ENCODE measurements at regions not wholly inside any gene's neighbourhood (a gene's known extent, or its start where the extent isn't known, plus 50 kb on each side); places are given as distances from the start of the nearest gene placed in this dataset.

DNA sequence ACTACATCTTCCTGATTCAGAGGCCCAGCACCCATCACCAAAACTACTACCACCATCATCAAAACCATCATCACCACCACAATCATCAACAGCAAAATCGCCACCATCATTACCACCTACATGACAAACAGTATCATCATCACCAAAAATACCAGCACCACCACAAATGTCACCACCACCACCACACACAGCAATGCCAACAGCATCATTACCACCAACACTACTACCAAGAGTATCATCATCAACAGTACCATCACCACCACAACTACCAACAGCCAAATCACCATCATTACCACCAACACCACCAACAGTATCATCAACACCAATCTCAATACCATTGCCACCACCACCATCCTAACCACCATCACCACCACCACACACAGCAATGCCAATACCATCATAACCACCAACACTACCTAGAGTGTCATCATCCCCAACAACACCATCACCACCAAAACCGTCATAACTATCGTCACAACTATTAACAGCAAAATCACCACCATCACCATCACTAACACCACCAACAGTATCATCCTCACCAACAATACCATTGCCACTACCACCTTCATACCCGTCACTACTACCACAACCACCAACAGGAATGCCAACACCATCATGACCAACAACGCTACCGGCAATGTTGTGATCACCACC lies 64.6 kb upstream of the TEX51 start:
- H3K9me3 ChIP-seq (ENCODE audit: control insufficient read depth in 2 of 3, low read length in 3 of 3): no peaks in the 10 kb centered on the region
- no peak for DNase-seq
- Mint-ChIP-seq H3K4me3 (no peak overlapping the region), H3K36me3 (no peaks in the 10 kb centered on the region), H3K4me1 (no peaks in the 10 kb centered on the region), H3K27ac (no peak overlapping the region), H3K9me3 (peaks cover 0 to 3% (median 0%) of the 10 kb centered on the region in 11 donors), H3K27me3 (peaks cover 0 to 7% (median under 1%) of the 10 kb centered on the region in 5 donors)
- no peaks in the 10 kb centered on the region for H3K36me3 ChIP-seq (ENCODE audit: control insufficient read depth in 2 of 3, insufficient read depth in 3 of 3, low read length in 3 of 3)
- ChIA-PET CTCF (no interaction called here), POLR2A (no interaction called here)
- H3K4me3 ChIP-seq (ENCODE audit: low read length): no peak overlapping the region
- no peak for ATAC-seq
- intact Hi-C loops (cut with micrococcal nuclease): no loop called here
- no peaks in the 10 kb centered on the region for H3K4me1 ChIP-seq (ENCODE audit: control insufficient read depth in 2 of 2, insufficient read depth in 2 of 2, low read length in 2 of 2)
- no peaks in the 10 kb centered on the region for H3K27me3 ChIP-seq (ENCODE audit: control insufficient read depth in 2 of 2, insufficient read depth in 2 of 2, low read length in 2 of 2)
- no peak overlapping the region for H3K27ac ChIP-seq (ENCODE audit: low read depth, low read length)

DNA sequence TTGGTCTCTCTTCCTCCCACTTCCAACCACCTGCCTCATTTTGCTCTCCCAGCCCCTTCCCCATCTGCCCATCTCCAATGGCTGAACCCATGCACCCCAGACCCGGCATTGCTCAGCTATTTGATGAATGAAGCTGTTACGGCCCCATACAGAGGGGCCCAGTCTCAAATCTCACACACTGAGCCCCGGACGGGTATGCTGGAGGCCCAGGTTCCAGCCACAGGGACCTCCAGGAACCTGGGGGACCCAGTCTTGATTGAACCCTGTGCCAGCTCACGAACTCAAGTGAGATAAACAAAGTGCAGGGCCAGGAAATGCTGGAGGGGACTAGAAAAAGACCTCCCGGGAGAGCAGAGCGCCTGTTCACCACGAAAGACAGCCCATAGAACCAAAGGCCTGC lies 63.4 kb upstream of the TEX51 start:
- H3K9me3 ChIP-seq (ENCODE audit: control insufficient read depth in 2 of 3, low read length in 3 of 3): no peaks in the 10 kb centered on the region
- POLR2A ChIA-PET: no interaction called here
- Mint-ChIP-seq H3K9me3 (peaks cover 0 to 3% (median 0%) of the 10 kb centered on the region in 11 donors), H3K27ac (no peak overlapping the region), H3K4me3 (no peak overlapping the region), H3K27me3 (peaks cover 2 to 13% (median 11%) of the 10 kb centered on the region in 5 donors), H3K36me3 (no peaks in the 10 kb centered on the region), H3K4me1 (no peaks in the 10 kb centered on the region)
- H3K27ac ChIP-seq (ENCODE audit: low read depth, low read length): no peak overlapping the region
- H3K4me3 ChIP-seq (ENCODE audit: low read length): no peak overlapping the region
- intact Hi-C loops (cut with micrococcal nuclease): no loop called here
- CTCF ChIA-PET: no interaction called here
- H3K4me1 ChIP-seq (ENCODE audit: control insufficient read depth in 2 of 2, insufficient read depth in 2 of 2, low read length in 2 of 2): no peaks in the 10 kb centered on the region
- no peak for DNase-seq
- no peaks in the 10 kb centered on the region for H3K27me3 ChIP-seq (ENCODE audit: control insufficient read depth in 2 of 2, insufficient read depth in 2 of 2, low read length in 2 of 2)
- no peaks in the 10 kb centered on the region for H3K36me3 ChIP-seq (ENCODE audit: control insufficient read depth in 2 of 3, insufficient read depth in 3 of 3, low read length in 3 of 3)
- ATAC-seq: no peak

DNA sequence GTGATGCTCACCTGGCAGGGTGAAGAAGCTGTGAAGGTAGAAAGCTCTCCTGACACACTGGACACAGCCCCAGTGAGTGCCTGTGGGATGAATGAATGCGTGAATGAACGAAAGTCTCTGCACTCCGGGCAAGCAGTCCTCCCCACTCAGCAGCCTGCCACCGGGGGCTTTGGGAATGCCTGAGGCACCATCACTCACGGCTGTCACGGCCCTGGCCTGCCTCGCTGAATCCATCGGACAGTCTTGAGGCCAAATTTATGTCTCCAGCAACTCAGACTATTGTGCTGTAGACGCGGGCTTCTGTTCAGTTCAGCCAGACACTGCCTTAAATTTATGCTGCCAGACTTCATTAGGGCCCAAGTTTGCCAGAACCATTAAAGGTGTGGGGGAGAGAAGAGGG lies 62.9 kb upstream of the TEX51 start:
- intact Hi-C loops (cut with micrococcal nuclease): no loop called here
- Mint-ChIP-seq H3K27me3 (peaks cover 3 to 17% (median 14%) of the 10 kb centered on the region in 5 donors), H3K36me3 (no peaks in the 10 kb centered on the region), H3K9me3 (peaks cover 0 to 3% (median 0%) of the 10 kb centered on the region in 11 donors), H3K4me1 (no peaks in the 10 kb centered on the region), H3K4me3 (no peak overlapping the region), H3K27ac (no peak overlapping the region)
- Histone ChIP-seq H3K36me3 (ENCODE audit: control insufficient read depth in 2 of 3, insufficient read depth in 3 of 3, low read length in 3 of 3) (no peaks in the 10 kb centered on the region), H3K27me3 (ENCODE audit: control insufficient read depth in 2 of 2, insufficient read depth in 2 of 2, low read length in 2 of 2) (no peaks in the 10 kb centered on the region), H3K4me3 (ENCODE audit: low read length) (no peak overlapping the region), H3K27ac (ENCODE audit: low read depth, low read length) (no peak overlapping the region), H3K9me3 (ENCODE audit: control insufficient read depth in 2 of 3, low read length in 3 of 3) (no peaks in the 10 kb centered on the region), H3K4me1 (ENCODE audit: control insufficient read depth in 2 of 2, insufficient read depth in 2 of 2, low read length in 2 of 2) (no peaks in the 10 kb centered on the region)
- POLR2A ChIA-PET: no interaction called here
- CTCF ChIA-PET: no interaction called here
- ATAC-seq (no peak), DNase-seq (no peak)

DNA sequence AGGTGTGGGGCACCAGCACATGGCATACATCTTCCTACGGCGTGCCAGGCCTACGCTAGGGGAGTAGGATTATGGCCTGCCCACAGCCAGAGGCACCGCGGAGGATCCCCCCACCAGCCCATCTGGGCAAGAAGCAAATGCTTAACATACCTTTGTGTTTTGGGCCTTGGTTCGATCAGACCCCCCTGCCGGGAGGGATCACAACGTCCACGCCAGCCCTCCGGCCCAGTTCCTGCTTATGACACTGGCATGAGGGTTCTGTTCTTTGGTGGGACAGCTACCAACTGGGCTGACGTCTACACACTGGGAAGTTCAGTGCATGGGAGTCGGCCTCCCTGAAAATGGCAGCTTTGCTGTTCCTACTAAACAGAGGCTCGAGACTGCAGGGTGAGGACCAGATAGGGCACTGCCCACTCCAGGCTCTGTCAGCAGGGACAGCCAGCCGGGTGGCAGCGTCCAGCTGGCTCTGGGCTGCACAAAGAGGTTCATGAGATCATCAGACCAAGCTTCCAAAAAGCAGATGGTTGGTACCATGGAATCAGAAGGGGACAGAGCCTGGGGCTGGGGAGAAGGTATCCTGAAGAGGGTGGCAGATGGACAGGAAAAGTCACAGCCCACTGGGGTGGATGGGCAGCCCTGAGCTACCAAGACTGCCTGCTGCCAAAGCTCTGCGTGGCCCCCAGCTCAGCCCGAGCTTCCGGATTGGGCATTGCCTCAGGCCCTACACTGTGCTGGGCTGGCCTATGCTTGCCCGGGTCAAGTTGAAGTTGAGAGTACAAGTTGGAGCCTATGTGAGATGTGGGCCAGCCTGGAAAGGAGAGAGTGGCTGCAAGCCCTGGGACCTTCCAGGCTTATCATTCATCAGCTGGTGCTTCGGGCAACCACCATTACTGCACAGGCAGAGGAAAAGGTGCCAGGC lies 61.7 kb upstream of the TEX51 start:
- H3K9me3 Mint-ChIP-seq: peaks cover 0 to 3% (median 0%) of the 10 kb centered on the region in 11 donors
- no peaks in the 10 kb centered on the region for H3K4me1 ChIP-seq (ENCODE audit: control insufficient read depth in 2 of 2, insufficient read depth in 2 of 2, low read length in 2 of 2)
- H3K4me1 Mint-ChIP-seq: no peaks in the 10 kb centered on the region
- intact Hi-C loops (cut with micrococcal nuclease): no loop called here
- no peaks in the 10 kb centered on the region for H3K27me3 ChIP-seq (ENCODE audit: control insufficient read depth in 2 of 2, insufficient read depth in 2 of 2, low read length in 2 of 2)
- H3K36me3 Mint-ChIP-seq: no peaks in the 10 kb centered on the region
- H3K9me3 ChIP-seq (ENCODE audit: control insufficient read depth in 2 of 3, low read length in 3 of 3): no peaks in the 10 kb centered on the region
- H3K27ac ChIP-seq (ENCODE audit: low read depth, low read length): no peak overlapping the region
- H3K36me3 ChIP-seq (ENCODE audit: control insufficient read depth in 2 of 3, insufficient read depth in 3 of 3, low read length in 3 of 3): no peaks in the 10 kb centered on the region
- peaks cover 3 to 18% (median 17%) of the 10 kb centered on the region in 5 donors for H3K27me3 Mint-ChIP-seq
- no peak overlapping the region for H3K4me3 ChIP-seq (ENCODE audit: low read length)
- H3K27ac Mint-ChIP-seq: no peak overlapping the region
- ChIA-PET CTCF (no interaction called here), POLR2A (no interaction called here)
- ATAC-seq (no peak), DNase-seq (no peak)
- no peak overlapping the region for H3K4me3 Mint-ChIP-seq

DNA sequence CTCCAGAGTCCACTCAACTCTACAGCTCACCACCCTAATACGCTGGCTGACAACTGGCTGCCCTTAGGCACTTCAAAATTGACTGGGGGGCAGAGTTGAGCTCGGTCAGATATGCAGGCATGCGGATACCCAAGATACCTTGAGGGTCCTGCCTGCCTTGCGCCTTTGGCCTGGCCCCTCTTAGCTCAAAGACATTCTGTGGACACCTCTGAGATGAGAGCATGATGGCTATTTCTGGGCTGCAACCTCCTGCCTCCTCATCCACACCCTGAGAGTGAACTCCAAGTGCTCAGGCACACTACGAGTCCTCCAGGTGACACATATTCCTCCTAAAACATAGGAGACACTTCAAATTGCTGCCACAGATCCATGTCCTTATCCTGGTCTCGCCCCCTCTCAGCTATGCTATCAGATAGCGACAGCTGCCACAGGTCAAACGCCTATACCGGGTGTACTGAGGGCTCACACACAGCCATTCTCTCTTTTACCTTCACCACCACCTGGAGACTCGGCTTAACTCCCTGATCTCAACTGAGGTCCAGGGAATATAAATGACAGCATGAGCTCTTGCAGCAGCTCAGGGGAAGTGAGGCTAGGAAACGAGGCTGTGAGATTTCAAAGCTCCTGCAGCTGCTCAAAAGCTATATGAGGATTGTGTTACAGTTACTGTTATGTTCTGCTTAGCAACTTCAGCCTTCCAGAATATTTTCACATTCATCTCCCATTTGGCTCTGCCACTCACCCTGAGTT lies 60.5 kb upstream of the TEX51 start:
- POLR2A ChIA-PET: no interaction called here

DNA sequence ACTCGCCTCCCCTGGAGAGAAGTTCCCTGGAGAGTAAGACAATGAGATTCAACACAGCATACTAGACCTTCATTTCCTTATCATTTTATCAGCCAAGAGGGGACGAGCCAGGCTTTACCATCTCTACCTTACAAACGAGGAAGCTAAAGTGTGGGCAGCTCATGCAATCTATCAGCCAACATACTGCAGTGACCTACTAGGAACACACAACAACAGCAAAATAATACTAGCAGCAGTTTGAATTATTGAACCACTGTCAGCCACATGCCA lies 60.0 kb upstream of the TEX51 start:
- intact Hi-C loops (cut with micrococcal nuclease): no loop called here
- Histone ChIP-seq H3K36me3 (ENCODE audit: control insufficient read depth in 2 of 3, insufficient read depth in 3 of 3, low read length in 3 of 3) (no peaks in the 10 kb centered on the region), H3K4me3 (ENCODE audit: low read length) (no peak overlapping the region), H3K4me1 (ENCODE audit: control insufficient read depth in 2 of 2, insufficient read depth in 2 of 2, low read length in 2 of 2) (no peaks in the 10 kb centered on the region), H3K27me3 (ENCODE audit: control insufficient read depth in 2 of 2, insufficient read depth in 2 of 2, low read length in 2 of 2) (no peaks in the 10 kb centered on the region), H3K9me3 (ENCODE audit: control insufficient read depth in 2 of 3, low read length in 3 of 3) (no peaks in the 10 kb centered on the region), H3K27ac (ENCODE audit: low read depth, low read length) (no peak overlapping the region)
- no peak for ATAC-seq
- no peaks in the 10 kb centered on the region for H3K4me1 Mint-ChIP-seq
- H3K4me3 Mint-ChIP-seq: no peak overlapping the region
- CTCF ChIA-PET: no interaction called here
- H3K36me3 Mint-ChIP-seq: no peaks in the 10 kb centered on the region
- no peak overlapping the region for H3K27ac Mint-ChIP-seq
- peaks cover 7 to 19% (median 17%) of the 10 kb centered on the region in 5 donors for H3K27me3 Mint-ChIP-seq
- POLR2A ChIA-PET: no interaction called here
- peaks cover 0 to 3% (median 0%) of the 10 kb centered on the region in 11 donors for H3K9me3 Mint-ChIP-seq
- DNase-seq: no peak

More for the DNA sequence above, 60.5 kb upstream of the TEX51 start:
- H3K4me3 Mint-ChIP-seq: no peak overlapping the region
- peaks cover 0 to 3% (median 0%) of the 10 kb centered on the region in 11 donors for H3K9me3 Mint-ChIP-seq
- H3K27ac Mint-ChIP-seq: no peak overlapping the region
- no peaks in the 10 kb centered on the region for H3K36me3 ChIP-seq (ENCODE audit: control insufficient read depth in 2 of 3, insufficient read depth in 3 of 3, low read length in 3 of 3)
- H3K4me1 ChIP-seq (ENCODE audit: control insufficient read depth in 2 of 2, insufficient read depth in 2 of 2, low read length in 2 of 2): no peaks in the 10 kb centered on the region
- DNase-seq (no peak), ATAC-seq (no peak)
- H3K27me3 ChIP-seq (ENCODE audit: control insufficient read depth in 2 of 2, insufficient read depth in 2 of 2, low read length in 2 of 2): no peaks in the 10 kb centered on the region
- no peak overlapping the region for H3K4me3 ChIP-seq (ENCODE audit: low read length)
- intact Hi-C loops (cut with micrococcal nuclease): no loop called here
- CTCF ChIA-PET: no interaction called here
- no peaks in the 10 kb centered on the region for H3K36me3 Mint-ChIP-seq
- no peaks in the 10 kb centered on the region for H3K4me1 Mint-ChIP-seq
- H3K9me3 ChIP-seq (ENCODE audit: control insufficient read depth in 2 of 3, low read length in 3 of 3): no peaks in the 10 kb centered on the region
- no peak overlapping the region for H3K27ac ChIP-seq (ENCODE audit: low read depth, low read length)
- H3K27me3 Mint-ChIP-seq: peaks cover 6 to 19% (median 17%) of the 10 kb centered on the region in 5 donors

Data from naive thymus-derived CD4-positive, alpha-beta T cell (primary cell).